RPMI7951 (cell line): ENCODE measurements at regions not wholly inside any gene's neighbourhood (a gene's known extent, or its start where the extent isn't known, plus 50 kb on each side); places are given as distances from the start of the nearest gene placed in this dataset.

Source experiments
- DNase-seq: peaks from one replicate; pipeline ENCODE4 v3.0.0-alpha.2; 2012; ENCODE audit warnings: low read depth

- no peak for DNase-seq
Observed at GRCh38 chr6:128667339-128667858, 147.0 kb upstream of the PTPRK start.

- DNase-seq, result no peak
Observed at GRCh38 chr6:128666405-128666804, 146.0 kb upstream of the PTPRK start.

- DNase-seq, result no peak
Observed at GRCh38 chr6:128663238-128663637, 142.8 kb upstream of the PTPRK start.

DNA sequence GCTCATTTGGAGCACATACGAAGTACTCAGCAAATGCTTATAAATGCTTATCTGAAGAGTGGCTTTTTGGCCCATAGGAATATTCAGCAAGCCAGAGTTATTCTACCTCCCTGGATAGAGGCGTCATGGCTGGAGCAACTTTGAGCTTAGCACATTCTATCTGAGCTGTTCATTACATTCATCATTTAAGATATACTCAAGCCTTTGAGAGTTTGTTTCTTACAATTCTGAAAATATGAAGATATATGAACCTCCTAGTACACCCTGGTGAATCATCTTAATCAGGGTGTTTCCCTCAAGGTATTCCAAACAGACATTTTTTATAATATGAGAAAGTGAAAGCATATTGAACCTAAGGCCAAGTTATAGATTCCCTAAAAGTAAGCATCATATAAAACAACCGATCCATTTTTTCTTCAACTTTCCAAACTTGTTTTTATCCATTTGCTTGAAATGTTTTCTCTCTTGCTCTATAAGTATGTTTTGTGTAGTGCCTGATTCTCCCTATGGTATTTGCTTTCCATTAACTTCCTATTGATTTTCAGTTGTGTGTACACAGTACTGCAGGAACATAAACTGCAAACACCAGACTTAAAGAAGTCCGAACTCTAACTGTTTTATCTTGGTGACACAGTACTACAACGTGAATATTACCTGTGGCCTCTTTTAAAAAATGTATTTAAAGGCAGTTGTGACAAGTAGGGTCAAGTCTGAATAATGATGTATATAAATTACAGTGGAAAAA lies 139.7 kb upstream of the PTPRK start:
- peak; percentile 10 for DNase-seq

- DNase-seq, result no peak
Observed at GRCh38 chr6:128659276-128659675, 138.9 kb upstream of the PTPRK start.

DNA sequence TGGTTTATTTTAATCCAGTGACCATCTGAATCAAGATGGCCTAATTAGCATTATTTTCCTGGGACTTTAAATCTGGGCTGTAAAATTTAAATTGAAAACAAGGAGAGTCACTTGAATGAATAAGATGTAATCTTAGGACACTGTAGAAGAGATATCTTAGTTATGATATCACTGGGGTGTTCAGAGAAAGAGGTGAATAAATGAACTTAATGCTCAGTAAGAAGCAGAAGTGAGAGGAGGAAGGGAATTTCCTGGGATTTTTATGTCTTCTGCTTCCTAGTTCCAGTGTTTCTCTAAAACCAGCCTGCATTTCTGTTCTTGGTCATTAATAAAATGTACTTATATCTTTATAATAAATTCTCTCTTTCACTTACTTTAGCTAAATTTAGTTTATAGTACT lies 136.8 kb upstream of the PTPRK start:
- no peak for DNase-seq

DNA sequence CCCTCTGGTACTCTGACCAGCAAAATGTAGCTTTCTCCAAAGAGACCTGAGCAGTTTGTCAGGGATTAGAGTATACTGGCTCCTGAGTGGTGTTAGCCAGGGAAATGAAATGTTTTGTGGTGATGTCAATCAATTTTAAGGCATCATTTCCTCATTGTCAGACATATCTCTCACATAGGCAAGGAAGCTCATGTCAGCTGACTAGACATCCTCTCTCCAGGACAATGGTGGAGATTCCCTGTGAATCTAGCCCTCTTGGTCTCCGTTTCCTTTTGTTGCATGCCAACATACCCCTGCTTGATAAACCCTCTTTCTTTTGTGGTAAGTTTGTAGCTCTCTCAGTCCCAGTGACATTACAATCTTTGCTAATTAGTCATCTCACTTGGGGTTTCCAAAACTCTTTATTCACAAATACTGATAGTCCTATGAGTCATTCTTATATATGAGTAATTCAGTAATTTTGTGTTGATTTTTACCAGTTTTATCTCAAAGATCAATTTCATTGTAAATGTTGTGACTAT lies 135.6 kb upstream of the PTPRK start:
- DNase-seq, result peak; percentile 99

DNA sequence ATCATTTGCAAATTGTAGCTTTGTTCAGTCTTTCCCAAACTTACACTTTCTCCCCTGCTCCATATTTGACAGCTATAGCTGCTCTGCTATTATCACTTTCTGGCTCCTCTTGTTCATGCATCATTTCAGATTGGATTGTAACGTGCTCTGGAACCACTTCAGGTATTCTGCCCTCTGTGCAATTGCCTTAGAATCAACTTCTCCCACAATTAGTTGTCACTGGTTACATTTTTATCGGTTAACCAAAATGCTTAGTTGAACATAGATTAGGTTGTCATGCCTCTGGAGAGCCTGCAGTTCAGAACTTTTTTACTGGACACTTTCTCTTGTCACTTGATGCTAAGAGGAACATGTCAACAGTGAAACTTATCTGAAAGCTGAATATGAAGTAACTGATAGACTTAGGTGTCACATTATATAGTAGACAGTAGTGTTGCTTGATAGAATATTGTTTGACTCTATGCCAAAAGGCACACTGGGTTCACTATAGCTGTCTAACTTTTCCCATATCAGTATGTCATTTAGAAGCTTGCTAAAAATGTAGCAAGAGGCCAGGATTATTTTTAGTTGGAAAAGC lies 127.7 kb upstream of the PTPRK start:
- no peak for DNase-seq

DNA sequence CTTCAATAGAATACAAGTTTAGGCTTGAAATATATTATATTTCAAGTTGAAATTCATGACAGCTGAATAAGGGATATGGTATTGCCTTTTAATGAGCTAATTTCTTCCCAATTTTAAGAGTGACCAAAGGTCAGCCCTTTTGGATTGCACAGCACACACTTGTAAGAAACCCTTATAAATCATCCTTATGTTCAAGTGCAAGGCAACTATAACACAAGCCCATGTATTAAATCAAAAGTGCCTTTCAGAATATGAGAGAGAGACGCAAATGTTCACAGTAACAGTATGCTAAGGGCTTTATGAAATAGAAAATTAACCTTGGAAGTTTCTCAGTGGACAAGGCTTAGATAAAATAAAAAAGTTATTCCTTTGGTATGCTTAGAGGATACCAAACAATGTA lies 121.7 kb upstream of the PTPRK start:
- no peak for DNase-seq

GRCh38 chr6:128641703-128642102 lies 121.3 kb upstream of the PTPRK start:
- DNase-seq, result no peak

DNA sequence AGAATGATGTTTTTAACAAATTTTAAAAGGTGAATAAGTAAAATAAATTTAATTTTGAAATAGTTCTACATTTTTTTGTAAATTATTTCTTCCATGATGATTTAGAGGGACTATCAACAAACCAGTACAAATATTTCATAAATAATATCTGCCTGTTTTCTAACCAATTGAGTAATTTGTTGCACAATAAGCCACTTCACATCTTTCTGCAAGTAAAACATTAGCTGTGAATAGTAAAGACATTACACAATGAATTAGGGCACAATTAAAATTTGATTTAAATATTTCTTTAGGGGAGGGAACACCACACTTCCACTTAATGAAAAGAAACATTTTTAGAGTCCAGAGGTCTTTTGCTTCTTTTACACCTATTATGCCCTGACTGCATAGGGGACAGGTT lies 118.4 kb upstream of the PTPRK start:
- no peak for DNase-seq

DNA sequence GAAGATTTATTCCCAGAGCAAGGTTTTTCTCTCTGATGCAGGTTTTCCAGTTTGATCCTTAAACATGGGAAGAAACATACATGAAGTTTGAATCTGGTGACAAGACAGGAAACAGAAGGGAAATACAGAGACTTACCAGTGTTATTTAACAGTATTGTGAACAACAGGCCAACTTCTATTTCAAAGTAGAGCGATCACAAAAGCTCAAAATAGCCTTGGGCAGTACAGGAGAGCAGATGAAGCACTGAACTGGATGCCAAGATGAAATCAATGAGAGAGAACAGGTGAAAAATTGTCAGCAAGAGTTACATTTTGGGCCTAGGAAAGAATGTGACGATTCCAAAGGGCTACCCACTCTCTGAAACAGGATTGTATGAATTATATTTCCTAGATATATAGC lies 114.8 kb upstream of the PTPRK start:
- no peak for DNase-seq

DNA sequence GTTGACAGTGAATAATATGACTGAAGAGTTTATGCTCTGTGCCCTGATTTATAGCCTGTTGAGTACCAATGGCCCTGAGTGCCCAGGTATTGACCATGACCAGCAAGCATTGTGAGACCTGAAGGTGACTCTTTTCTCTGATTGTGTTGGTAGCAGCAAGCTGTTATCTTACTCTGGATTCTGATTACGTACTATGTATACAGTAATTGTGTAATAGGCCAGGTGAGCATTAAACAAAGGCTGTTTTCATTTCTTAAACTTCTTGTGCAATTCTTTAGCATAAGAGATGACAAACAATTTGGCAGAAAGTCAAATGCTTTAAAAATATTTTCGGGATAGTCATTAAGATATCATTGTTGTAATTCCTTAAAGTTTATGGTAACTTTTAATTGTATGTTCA lies 111.7 kb upstream of the PTPRK start:
- DNase-seq, result no peak

GRCh38 chr6:128631031-128631430 lies 110.6 kb upstream of the PTPRK start:
- no peak for DNase-seq

DNA sequence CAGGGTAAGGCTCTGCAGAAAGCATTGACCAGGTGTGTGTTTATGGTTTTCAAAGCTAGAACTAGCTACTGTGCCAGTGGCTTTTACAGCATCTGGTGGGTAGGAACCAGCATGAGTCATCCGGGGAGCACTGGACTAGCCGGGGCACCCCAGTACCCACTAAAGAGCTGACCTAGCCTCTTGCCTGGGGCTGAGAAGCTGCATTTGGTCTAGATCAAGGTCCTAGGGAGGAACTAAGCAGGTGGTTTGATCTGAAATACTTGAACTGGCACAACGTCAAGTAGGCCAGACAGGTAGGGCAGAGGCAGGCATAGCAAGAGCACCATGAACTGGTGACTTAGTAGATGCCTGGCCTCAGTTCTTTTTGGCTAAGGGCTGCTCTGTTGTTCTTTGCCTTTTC lies 109.8 kb upstream of the PTPRK start:
- peak; percentile 67 for DNase-seq

DNA sequence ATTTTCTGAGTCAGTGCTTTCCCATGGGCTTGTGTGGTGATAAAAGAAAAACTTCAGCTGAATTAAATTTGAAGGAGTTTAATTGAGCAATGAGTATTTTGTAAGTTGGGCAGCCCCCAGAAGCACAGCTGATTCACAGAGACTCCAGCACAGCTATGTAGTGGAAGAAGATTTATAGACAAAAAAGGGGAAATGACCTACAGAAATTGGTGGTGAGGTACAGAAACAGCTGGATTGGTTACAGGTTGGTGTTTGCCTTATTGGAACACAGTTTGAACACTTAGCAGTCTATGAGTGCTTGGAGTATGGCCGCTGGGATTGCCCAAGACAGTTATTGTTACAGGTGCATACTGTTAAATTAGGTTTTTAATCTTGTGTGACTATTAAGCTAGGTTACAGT lies 96.9 kb upstream of the PTPRK start:
- DNase-seq, result no peak

GRCh38 chr6:128616342-128616741 lies 95.9 kb upstream of the PTPRK start:
- no peak for DNase-seq

DNA sequence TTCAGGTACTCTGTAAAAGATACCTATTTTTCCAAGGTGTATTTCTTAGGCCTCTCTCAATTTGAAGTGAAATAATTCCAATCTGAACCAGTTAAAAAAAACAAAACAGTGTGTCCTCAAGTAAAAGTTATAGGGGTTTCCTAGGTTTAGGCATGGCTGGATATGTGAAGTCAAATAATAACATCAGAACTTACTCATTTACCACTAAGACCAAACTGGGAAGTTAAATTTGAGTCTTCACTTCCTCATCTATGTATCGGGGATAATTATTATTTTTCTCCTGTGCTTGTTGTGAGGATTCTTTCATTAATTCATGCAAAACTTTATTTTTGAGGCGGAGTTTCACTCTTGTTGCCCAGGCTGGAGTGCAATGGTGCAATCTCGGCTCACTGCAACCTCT lies 86.2 kb upstream of the PTPRK start:
- no peak for DNase-seq

DNA sequence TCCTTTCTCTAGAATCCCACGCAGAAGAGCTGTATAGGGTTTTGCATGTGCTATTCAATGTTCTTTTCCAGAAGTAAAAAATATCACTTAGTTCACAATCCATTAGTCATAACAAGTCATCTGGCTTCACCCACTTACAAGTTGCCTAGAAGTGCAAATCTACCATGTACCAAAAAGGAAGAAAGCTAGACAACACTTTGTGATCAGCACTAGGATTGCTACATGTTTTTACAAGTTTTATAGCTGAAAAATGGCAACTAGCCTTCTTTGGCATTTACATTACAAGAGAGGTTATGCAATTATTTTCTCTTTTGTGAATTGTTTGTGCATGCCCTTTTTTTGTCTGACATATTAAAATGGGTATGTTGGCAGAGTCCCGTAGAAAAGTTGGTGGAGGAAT lies 85.6 kb upstream of the PTPRK start:
- DNase-seq, result peak; percentile 15

- DNase-seq, result peak; percentile 72
Observed at GRCh38 chr6:128601060-128601459, 80.7 kb upstream of the PTPRK start.

- DNase-seq, result peak; percentile 97
Observed at GRCh38 chr6:128600397-128600951, 80.1 kb upstream of the PTPRK start.

- DNase-seq, result no peak
Observed at GRCh38 chr6:128599036-128599435, 78.6 kb upstream of the PTPRK start.

GRCh38 chr6:128598571-128598970 lies 78.2 kb upstream of the PTPRK start:
- no peak for DNase-seq
